Osteocyte (in vitro differentiated cells): ENCODE measurements at regions not wholly inside any gene's neighbourhood (a gene's known extent, or its start where the extent isn't known, plus 50 kb on each side); places are given as distances from the start of the nearest gene placed in this dataset.

Experiments used
- DNase-seq: peaks from one replicate; pipeline ENCODE4 v3.0.0; 2021; ENCODE audit warnings: mixed read lengths; ENCODE audit not compliant: unreplicated experiment; ENCODE audit errors: extremely low spot score
- H3K27ac Mint-ChIP-seq: one replicate; pipeline ENCODE4 v1.8.0; 2021; ENCODE audit warnings: mild to moderate bottlenecking, mixed read lengths; ENCODE audit not compliant: unreplicated experiment
- H3K27me3 Mint-ChIP-seq: one replicate; pipeline ENCODE4 v1.8.0; 2021; ENCODE audit warnings: mixed read lengths; ENCODE audit not compliant: unreplicated experiment
- H3K36me3 Mint-ChIP-seq: one replicate; pipeline ENCODE4 v1.8.0; 2021; ENCODE audit warnings: mixed read lengths; ENCODE audit not compliant: unreplicated experiment
- H3K4me1 Mint-ChIP-seq: one replicate; pipeline ENCODE4 v1.8.0; 2021; ENCODE audit warnings: mixed read lengths; ENCODE audit not compliant: unreplicated experiment
- H3K4me3 Mint-ChIP-seq: one replicate; pipeline ENCODE4 v1.8.0; 2021; ENCODE audit warnings: mild to moderate bottlenecking, moderate library complexity, mixed read lengths; ENCODE audit not compliant: unreplicated experiment
- H3K9me3 Mint-ChIP-seq: one replicate; pipeline ENCODE4 v1.8.0; 2021; ENCODE audit warnings: mixed read lengths; ENCODE audit not compliant: unreplicated experiment
- TF ChIP-seq, protein P1 (sequence below): fragments of 200-600 bp; sonication (generic); IDR thresholded peaks from 2 replicates; pipeline ENCODE4 v1.5.0; 2021; ENCODE audit warnings: antibody characterized with exemption, mild to moderate bottlenecking, moderate library complexity

DNA sequence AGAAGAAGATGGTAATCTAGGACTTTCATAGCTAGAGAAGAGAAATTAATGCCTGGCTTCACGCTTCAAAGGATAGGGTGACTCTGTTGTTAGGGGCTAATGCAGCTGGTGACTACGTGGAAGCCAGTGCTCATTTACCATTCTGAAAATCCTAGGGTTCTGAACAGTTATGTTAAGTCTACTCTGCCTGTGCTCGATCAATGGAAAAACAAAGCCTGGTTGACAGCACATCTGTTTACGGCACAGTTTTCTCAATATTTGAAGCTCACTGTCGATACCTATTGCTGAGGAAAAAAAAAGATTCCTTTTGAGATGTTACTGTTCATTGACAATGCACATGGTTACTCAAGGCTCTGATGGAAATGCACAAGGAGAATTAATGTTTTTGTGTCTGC, 182.6 kb upstream of the NUDT6 start:
- DNase-seq = no peak
- Mint-ChIP-seq H3K9me3 (no peaks in the 10 kb centered on the region), H3K27me3 (no peaks in the 10 kb centered on the region), H3K27ac (no peak overlapping the region), H3K36me3 (no peaks in the 10 kb centered on the region), H3K4me3 (no peak overlapping the region), H3K4me1 (peaks cover 11% of the 10 kb centered on the region)
- TF ChIP-seq, protein P1, sequence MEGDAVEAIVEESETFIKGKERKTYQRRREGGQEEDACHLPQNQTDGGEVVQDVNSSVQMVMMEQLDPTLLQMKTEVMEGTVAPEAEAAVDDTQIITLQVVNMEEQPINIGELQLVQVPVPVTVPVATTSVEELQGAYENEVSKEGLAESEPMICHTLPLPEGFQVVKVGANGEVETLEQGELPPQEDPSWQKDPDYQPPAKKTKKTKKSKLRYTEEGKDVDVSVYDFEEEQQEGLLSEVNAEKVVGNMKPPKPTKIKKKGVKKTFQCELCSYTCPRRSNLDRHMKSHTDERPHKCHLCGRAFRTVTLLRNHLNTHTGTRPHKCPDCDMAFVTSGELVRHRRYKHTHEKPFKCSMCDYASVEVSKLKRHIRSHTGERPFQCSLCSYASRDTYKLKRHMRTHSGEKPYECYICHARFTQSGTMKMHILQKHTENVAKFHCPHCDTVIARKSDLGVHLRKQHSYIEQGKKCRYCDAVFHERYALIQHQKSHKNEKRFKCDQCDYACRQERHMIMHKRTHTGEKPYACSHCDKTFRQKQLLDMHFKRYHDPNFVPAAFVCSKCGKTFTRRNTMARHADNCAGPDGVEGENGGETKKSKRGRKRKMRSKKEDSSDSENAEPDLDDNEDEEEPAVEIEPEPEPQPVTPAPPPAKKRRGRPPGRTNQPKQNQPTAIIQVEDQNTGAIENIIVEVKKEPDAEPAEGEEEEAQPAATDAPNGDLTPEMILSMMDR = no peak

DNA sequence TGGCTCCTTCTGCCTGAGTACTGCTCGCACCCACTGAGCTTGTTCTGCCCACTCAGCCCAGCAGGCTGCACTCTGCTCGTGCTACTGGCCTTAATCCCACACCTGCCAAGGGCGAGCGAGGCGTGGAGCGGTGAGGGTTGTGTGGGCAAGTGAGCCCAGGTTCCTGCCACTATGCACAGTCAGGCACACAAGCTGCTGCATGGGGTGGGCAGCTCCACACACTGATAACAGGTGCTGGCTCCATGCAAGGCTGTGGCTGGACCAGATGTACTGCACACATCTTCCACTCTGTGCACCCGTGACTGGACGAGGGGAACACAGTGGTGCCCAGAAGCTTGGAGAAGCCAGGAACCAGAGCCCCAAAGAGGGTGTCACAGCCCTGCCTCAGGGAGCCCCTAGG, 184.3 kb upstream of the NUDT6 start:
- Mint-ChIP-seq H3K27me3 (no peaks in the 10 kb centered on the region), H3K4me1 (peaks cover 11% of the 10 kb centered on the region), H3K9me3 (no peaks in the 10 kb centered on the region), H3K4me3 (no peak overlapping the region), H3K36me3 (no peaks in the 10 kb centered on the region), H3K27ac (no peak overlapping the region)
- no peak for DNase-seq
- TF ChIP-seq, protein P1 = no peak

DNA sequence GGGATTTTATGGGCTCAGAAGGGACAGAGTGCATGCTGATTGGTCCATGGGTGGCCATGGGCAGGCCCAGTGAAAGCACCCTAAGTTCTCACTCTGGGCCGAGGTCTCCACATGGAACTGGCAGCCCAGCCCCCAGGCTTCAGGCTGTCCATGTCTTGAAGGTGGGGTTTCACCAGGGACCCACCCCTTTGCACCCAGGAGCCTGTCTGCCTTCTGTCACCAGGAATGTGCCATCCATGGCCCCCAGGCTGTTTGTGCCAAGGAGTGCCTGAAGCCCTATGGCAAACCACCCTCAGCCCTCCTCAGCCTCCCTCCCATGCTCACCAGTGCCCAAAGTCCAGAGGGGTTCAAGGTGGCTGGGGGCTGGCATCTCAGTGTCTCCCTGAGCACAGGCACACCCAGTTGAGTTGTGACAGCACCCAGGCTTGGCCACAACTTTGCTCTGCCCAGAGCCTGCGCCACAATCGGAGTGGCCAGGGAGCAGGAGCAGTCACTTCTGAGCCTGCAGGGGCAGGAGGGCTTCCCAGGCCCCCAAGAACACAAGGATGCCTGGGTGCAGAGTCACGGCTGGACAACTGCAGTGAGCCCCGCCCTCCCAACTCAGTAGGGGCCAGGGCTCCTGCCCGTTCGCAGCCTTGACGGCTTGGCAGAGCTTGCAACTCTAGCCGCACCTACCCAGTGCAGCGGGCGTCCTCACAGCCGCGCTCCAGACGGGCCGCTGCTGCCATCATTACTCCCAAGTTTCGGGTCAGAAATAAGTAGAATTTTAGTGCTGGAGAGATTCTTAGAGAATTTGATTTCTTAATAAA, 185.3 kb upstream of the NUDT6 start:
- TF ChIP-seq, protein P1 = no peak
- peaks cover 11% of the 10 kb centered on the region for H3K4me1 Mint-ChIP-seq
- no peaks in the 10 kb centered on the region for H3K9me3 Mint-ChIP-seq
- H3K4me3 Mint-ChIP-seq = no peak overlapping the region
- no peaks in the 10 kb centered on the region for H3K27me3 Mint-ChIP-seq
- no peak for DNase-seq
- H3K27ac Mint-ChIP-seq = no peak overlapping the region
- H3K36me3 Mint-ChIP-seq = no peaks in the 10 kb centered on the region

DNA sequence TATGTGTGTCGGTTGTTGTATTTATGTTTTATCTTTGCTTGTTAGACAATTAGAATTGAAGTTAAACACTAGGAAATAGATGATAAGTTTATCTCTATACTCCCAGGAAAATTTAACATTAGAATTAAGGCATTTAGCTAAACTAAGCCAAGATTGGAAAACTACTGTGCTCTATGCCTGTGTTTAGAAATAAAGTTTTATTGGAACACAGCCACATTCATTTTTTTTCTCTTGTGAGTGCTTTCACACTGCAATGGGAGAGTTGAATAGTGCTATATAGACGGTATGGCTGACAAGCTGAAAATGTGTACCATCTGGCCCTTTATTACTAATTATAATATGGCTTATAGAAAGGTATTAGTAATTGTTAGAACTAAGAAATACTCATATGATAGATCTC, 186.7 kb upstream of the NUDT6 start:
- TF ChIP-seq, protein P1 = no peak
- DNase-seq = no peak
- Mint-ChIP-seq H3K4me3 (no peak overlapping the region), H3K27me3 (no peaks in the 10 kb centered on the region), H3K9me3 (no peaks in the 10 kb centered on the region), H3K36me3 (no peaks in the 10 kb centered on the region), H3K27ac (no peak overlapping the region), H3K4me1 (peaks cover 6% of the 10 kb centered on the region)

DNA sequence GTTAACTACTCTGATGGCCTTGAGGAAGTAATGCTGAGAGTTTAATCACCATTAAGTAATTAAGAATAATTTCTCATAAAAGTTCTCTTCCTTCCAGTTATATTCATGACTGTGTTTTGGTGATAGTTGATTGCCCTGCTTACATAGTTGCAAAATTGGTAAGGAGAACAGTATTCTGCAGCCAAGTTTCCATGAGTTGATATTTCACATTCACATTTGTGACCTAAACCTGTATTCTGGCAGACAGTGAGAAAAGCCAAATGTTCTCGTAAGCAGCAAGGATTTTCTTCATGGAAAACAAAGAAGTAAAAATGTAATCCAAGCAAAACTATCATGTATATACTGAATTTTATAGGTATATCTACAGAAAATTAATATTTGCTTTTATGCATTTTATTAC, 187.8 kb upstream of the NUDT6 start:
- Mint-ChIP-seq H3K9me3 (no peaks in the 10 kb centered on the region), H3K4me1 (no peaks in the 10 kb centered on the region), H3K36me3 (no peaks in the 10 kb centered on the region), H3K27ac (no peak overlapping the region), H3K27me3 (no peaks in the 10 kb centered on the region), H3K4me3 (no peak overlapping the region)
- TF ChIP-seq, protein P1 = no peak
- DNase-seq = no peak
